Head of caudate nucleus (tissue), 42 donors: ENCODE measurements at regions not wholly inside any gene's neighbourhood (a gene's known extent, or its start where the extent isn't known, plus 50 kb on each side); places are given as distances from the start of the nearest gene placed in this dataset.
"Not testable (repeated sequence)": the region's sequence is repeated elsewhere in the genome, so short reads cannot be mapped to it uniquely, and the experiment has no call there.

Source experiments
- DNase-seq, 42 donors: peaks; one replicate each; pipeline versions ENCODE4 v3.0.0 to v3.0.0-alpha.2; 2020 to 2021; ENCODE audit warnings: mixed read lengths in 7 of 42
- intact Hi-C: fragments of 100-400 bp; cut with DNase I; formaldehyde crosslinking; loops from one replicate; pipeline ENCODE4 v1.15.0; 2022

DNA sequence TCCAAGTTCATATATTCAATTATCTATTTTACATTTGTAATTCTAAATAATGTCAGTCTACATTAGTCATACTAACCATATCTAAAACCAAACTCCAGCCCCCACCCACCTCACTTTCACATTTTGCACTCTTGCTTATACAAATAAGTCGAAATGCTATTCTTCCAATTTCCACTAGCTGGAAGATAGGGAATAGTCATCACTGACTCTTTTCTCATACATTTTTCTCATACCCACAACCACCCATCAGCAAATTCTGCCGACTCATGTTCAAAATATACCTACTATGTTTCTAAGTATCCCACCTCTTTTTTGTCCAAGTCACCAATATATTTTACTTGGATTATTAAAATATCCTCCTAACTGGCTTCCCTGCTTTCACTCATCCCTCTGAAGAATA is 93.2 kb upstream of the DGKB start:
- intact Hi-C loops: no loop called here
- DNase-seq: no peak

DNA sequence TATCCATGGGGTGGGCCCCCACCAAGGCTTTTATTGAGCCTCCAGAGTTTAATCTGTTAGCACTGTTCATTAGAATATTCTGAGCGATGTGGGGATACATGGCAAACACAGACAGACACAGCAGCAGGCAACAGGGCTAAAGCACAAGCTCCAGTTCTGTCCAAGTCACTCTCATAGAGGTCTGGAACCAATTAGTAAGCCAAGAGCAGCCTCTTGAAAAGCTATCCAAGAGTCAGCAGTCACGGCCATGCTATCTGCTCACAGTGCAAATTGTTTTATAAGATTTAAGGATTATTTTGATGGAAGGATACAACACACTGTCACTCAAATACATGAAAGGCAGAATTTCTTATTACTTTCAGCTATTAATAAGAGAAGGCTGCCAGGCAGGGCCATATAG is 86.4 kb upstream of the DGKB start:
- intact Hi-C loops: no loop called here
- no peak for DNase-seq

DNA sequence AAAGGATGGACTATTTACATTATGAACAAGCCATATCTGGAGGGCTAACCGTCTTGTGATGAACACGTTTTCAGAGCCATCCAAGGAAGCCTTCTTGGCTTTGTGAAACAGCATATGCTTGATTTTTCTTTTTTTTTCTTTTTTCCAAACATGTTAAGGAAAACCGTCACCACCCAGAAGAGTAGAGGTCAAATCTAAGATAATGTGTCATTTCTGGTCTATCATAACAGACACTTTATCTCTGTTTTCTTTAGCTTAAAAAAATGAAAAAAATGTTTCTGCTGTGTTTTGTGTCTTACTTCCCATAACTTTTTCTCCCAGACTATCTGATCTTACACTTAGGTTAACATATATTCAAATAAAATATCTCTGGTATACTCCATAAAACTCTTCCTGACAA is 76.1 kb upstream of the DGKB start:
- no peak for DNase-seq
- intact Hi-C loops: no loop called here

DNA sequence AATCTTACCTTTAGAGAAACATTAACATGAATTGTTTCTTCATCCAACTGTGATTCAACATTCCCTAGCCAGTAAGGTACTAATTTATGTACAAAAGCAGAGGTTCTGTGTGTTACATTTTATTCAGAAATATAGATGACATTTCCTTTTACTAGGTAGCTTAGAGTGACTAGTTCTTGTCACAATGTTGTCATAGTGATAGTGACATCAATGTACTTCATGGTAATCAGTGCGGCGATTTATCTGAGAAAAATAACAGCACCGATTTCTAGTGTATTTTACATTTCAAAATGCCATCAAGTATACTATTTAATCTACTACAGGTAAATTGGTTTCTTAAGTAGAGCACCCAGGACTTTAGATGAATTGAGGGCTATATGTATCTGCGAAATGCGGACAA is 72.1 kb upstream of the DGKB start:
- intact Hi-C loops: no loop called here
- DNase-seq: no peak

DNA sequence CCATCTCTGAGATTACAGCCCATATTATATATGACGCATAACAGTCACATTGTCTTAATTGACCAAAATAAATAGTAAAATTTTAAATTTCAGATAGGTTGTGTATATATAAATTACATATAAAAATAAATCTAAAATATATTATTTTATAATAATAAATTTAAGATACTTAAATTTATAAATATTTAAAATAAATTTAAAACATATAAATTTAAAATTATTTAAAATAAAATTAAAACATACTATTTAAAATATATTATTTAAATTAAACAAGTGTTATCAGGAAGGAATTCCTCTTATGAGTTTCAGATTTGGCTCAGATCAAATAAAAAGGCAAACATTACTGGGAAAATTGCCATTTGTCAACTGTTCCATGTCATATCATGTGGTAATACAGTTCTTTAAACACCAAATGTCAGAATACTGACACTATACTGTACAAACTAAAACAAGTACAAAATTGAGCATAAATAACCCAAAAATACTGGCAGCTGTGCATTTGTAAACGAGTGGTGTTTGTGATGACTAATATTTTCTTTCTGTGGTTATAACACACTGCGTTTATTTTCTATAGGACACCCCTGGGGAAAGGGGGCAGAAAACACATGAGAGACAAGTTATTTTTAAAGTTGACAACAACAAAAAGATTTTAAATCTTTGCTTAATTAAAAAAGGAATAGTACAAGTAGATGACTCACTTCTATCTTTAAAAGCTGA is 71.3 kb upstream of the DGKB start:
- intact Hi-C loops: no loop called here

DNA sequence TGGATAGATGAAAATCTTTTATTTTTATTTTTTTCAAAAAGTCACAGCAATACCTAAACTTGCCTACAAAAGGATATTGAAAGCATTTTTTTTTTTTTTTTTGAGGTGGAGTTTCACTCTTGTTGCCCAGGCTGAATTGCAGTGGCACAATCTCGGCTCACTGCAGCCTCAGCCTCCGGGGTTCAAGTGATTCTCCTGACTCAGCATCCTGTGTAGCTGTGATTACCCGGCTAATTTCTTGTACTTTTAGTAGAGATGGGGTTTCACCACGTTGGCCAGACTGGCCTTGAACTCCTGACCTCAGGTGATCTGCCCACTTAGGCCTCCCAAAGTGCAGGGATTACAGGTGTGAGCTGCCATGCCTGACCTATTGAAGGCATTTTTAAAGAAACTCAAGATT is 69.1 kb upstream of the DGKB start:
- DNase-seq, intact Hi-C loops: not testable (repeated sequence)

More for the DNA sequence above, 71.3 kb upstream of the DGKB start:
- DNase-seq: no peak

DNA sequence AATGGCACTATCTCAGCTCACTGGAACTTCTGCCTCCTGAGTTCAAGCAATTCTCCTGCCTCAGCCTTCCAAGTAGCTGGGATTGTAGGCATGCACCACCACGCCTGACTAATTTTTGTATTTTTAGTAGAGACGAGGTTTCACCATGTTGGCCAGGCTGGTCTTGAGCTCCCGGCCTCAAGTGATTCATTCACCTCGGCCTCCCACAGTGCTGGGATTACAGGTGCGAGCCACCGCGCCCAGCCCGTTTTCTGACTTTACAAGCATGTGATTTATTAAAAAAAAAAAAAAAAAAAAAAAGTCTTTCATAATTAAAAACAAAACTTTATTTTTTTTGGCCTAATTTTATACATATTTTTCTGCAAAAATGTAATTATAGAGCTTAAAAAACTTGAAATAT is 64.8 kb upstream of the DGKB start:
- peak in 4 of 42 donors; percentile 6 to 47 (median 14) for DNase-seq
- intact Hi-C loops: not testable (repeated sequence)

DNA sequence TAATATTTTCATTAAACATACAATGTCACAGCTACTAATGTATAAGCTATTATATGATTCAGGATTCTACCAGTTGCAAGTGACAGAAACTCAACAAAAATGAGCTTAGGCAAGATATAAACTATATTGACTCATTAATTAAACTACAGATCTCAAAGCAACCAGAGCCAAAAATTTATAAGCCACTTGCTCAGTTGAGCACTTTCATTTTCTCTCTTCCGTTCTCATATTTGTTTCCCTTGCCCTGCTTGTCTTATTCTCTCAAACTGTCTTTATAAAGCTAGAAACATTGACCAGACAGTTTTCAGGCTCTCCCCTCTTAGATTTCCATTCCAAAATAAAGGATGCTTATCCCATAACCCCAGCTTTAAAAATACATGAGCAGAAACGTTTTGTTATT is 60.2 kb upstream of the DGKB start:
- DNase-seq: no peak
- intact Hi-C loops: no loop called here

DNA sequence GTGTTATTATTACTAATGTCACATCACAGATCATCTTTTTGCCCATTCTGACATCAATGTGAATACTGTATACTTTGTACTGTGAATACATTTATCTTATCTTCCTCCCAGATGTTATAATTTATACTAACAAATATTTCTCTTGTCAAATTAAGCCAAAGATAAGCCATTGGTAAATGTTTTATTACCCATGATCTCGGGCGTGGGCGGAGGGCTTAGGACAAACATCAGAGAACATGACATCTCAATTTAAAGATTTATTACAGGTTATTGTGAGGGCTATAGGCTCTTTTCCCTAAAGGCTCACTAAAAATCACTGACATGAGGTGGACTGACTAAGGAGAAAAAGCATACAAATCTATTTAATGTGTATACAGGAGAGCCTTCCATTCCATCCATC is 58.2 kb upstream of the DGKB start:
- DNase-seq: no peak
- intact Hi-C loops: no loop called here

DNA sequence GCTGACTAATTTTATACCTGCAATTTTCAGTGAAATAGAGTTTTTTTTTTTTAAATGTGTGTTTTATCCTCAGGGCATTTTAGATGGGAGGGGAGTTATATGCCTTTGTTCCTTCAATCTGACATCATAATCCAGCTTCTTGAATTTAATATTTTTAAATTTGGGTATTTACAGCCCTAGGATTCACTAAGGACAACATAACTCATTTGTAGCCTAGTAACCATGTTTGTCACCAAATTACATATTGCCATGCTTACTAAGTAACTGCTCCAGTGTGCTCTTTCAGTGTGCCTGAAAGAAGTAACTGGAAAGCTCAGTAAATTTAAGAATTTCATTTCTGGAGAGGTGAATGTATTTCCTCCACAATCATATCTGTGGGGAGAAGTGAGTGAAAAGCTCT is 56.8 kb upstream of the DGKB start:
- DNase-seq: no peak
- intact Hi-C loops: no loop called here

DNA sequence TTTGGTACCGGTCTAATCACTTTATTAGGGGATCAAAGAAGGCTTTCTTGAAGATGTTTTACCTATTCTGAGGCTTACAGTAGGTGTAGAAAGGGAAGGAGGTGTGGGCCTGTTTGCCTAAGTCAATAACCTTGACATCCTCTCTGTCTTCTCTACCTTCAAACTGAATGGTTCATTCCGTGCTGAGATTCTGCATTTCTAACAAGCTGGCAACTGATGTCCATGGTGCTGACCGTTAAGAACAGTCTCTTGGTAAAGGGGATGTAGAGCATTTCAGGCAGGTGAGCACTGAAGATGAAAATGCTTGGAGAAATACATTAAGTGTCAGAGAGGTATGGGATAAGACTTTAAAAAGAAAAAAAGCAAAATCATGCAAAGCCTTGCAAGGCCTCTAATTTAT is 51.5 kb upstream of the DGKB start:
- no peak for DNase-seq
- intact Hi-C loops: no loop called here
